H4 (cell line): ENCODE measurements at regions not wholly inside any gene's neighbourhood (a gene's known extent, or its start where the extent isn't known, plus 50 kb on each side); places are given as distances from the start of the nearest gene placed in this dataset.
"Not testable (repeated sequence)": the region's sequence is repeated elsewhere in the genome, so short reads cannot be mapped to it uniquely, and the experiment has no call there.

Source experiments
- DNase-seq: peaks from one replicate; pipeline ENCODE4 v3.0.0-alpha.2; 2015; ENCODE audit warnings: low spot score

GRCh38 chr2:41152318-41152717 lies 700.4 kb upstream of the SLC8A1 start:
- DNase-seq = no peak

DNA sequence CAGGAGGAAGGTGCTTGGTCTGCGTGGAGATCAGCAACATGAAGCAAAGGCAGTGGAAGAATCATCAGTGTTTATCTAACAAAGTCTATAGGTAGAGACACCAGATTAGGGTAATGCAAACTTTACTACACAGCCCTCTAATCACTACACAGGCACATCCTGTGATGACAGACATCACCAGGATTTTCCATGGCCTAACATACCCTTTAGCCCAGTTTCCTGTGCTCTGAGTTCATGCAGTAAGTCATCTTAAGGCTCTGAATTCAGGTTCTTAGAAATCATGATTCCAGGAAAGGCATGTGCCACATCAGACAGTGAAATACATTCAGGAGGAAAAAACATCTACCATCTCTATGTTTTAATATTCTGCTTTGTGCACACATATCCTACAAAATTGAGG lies 708.5 kb upstream of the SLC8A1 start:
- DNase-seq = peak; percentile 4

DNA sequence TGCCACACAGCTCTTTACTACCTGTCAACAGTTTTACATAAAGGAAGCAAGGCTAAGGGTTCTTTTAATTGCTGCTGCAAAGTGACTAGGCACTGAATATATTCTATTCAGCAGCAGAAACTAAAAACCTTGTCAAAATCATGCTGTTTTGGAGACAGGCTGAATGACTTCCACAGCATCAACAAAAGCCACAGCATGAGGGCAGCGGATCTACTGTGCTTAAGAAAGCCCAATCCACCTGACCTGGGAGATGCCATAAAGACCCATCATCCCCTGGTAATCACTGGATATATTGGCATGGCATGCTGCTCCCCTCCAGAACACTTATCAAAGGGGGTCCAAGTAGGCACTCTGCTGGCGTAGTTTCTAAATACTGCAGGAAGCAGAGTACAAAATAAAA lies 715.1 kb upstream of the SLC8A1 start:
- no peak for DNase-seq

DNA sequence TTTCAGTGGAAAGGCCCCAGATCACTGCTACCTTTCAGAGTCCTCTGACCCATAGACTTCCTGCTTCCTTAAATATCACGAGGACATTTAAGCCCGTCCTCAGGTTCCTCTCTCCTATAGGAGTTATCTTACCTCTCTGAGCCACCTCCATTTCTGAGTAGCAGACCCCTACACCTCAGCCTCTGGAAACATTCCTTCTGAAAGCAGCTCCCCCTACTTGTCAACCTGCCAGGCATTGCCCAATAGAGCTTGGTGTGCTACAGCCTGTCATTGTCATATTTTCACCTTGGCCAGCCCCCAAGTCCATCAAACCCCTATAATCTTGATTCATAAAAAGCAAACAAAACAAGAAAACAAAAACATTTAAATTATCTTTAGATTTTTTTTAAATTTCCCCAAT lies 717.9 kb upstream of the SLC8A1 start:
- DNase-seq = no peak

- no peak for DNase-seq
Measured at GRCh38 chr2:41170589-41170988, 718.7 kb upstream of the SLC8A1 start.

GRCh38 chr2:41180387-41180786 lies 728.5 kb upstream of the SLC8A1 start:
- no peak for DNase-seq

DNA sequence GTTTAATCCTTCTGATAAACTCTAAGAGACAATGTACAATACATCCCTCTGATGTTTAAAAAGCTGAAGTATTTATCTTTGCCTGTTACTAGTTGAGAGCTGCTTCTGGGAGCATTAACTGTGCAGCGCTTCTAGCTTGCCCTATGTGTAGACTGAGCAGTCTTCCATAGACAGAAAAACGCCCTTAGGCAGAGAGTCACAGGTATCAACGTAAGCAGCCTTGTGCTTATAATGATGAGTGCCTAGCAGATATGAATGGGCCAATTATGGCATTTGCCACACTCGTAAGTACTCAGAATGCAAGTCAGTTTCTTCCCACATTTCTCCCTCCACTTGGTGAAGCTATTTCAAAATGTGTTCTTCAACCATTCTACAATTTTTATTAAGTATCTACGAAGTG lies 731.1 kb upstream of the SLC8A1 start:
- no peak for DNase-seq

GRCh38 chr2:41187376-41188122 lies 735.7 kb upstream of the SLC8A1 start:
- DNase-seq = no peak

GRCh38 chr2:41194230-41194629 lies 742.3 kb upstream of the SLC8A1 start:
- DNase-seq = peak; percentile 69

DNA sequence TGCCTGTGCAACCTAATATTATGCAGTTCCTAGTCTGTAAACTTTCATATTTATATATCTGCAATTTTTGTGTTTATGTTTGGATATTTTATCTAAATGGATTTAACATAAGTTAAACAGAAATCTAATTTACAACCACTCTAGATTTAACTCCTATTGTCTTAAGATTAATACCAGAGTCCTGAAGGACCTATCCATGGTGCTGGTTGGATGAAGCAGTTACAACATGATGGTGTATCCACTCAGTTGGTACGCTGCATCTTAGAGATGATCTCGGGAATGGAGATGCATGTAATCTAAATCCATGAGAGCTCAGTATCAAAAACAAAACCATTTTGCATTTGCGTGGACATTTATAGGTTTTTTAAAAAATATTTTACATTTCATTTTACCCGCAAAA lies 745.9 kb upstream of the SLC8A1 start:
- no peak for DNase-seq

DNA sequence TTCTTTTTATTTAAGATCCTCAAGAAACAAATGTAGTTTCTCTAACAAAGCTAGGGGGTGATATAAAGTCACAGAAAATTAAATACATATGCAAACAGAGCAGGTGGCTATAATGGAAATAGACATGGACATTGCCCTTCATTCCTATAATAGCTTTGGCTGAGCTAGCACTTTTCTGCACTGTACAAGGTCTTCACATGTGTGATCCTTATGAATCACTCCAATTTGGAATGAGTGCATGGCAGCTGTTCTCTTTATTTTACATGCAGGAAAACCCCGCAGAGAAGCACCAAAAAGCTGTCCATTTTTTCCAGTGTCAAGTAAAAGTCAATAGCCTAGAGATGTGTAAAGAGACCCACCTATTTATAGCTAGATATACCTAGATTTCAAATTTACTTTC lies 747.4 kb upstream of the SLC8A1 start:
- DNase-seq = no peak

DNA sequence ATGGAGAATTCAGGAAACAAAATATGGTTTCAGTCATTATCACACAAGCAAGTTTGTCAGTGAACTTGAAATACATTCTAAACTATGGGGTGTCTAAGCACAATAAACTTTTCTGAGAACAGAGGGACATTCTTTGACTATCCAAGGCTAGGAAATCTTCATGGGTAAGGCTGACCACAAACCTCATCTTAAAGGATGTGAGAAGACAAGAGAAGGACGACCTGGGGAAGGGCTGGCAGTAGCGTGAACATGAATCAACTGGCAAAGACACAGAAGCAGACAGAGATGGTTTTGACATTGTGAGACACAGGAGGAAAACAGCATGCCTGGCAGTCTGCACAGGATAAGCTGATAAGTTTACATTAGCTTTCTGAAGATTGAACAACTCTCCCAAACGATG lies 752.4 kb upstream of the SLC8A1 start:
- no peak for DNase-seq

- DNase-seq = no peak
Measured at GRCh38 chr2:41206004-41206403, 754.1 kb upstream of the SLC8A1 start.

DNA sequence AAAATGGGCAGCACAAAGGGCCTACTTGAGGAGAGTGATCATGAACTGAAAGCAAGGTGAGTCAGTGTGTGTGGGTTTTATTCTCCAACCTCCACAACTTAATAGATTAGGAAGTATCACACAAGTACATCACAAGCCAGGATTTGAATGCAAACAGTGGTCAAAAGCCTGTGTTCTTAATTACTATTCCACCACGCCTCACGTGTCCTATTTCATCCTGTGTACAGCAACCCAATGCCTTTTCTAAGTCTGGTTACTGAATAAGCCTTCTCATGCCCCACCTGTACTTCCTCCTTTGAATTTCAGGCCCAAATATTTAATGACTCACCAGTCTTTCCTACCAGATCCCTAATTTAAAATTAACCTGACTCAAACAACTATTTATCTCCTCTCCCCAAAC lies 755.7 kb upstream of the SLC8A1 start:
- DNase-seq = no peak

GRCh38 chr2:41210030-41210429 lies 758.1 kb upstream of the SLC8A1 start:
- not testable (repeated sequence) for DNase-seq

DNA sequence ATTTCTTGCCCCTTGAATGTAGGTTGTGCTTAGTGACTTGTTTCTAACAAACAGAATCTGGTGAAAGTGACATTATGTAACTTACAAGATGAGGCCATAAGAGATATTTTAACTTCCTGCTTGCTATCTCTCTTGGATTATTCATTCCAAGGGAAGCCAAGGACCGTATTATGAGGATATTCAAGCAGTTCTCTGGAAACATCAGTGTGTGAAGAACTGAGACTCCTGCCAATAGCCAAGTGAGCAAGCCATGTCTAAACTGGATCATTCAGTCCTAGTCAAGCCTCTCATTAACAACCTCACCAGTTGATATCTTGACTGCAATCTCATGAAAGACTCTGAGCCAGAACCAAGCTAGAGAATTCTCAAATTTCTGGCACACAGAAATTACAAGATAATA lies 765.1 kb upstream of the SLC8A1 start:
- DNase-seq = no peak

- no peak for DNase-seq
Measured at GRCh38 chr2:41222593-41222992, 770.7 kb upstream of the SLC8A1 start.

DNA sequence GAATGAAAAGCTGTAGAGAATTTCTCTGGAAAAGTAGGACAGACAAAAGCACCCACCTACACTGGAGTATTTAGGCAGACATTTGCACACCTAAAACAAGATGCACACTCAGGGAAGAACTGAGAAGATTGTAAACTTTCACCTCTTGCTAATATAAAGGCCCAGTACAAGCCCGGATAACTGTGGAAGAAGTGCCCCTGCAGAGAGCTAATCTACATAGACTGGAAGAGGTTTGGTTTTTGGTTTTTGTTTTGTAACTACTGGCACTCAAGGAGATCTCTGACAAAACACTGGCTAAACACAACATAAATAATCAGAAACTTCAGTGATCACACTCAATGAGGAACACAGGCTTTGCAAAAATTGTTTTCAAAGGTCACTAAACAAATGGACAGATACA lies 782.2 kb upstream of the SLC8A1 start:
- no peak for DNase-seq

DNA sequence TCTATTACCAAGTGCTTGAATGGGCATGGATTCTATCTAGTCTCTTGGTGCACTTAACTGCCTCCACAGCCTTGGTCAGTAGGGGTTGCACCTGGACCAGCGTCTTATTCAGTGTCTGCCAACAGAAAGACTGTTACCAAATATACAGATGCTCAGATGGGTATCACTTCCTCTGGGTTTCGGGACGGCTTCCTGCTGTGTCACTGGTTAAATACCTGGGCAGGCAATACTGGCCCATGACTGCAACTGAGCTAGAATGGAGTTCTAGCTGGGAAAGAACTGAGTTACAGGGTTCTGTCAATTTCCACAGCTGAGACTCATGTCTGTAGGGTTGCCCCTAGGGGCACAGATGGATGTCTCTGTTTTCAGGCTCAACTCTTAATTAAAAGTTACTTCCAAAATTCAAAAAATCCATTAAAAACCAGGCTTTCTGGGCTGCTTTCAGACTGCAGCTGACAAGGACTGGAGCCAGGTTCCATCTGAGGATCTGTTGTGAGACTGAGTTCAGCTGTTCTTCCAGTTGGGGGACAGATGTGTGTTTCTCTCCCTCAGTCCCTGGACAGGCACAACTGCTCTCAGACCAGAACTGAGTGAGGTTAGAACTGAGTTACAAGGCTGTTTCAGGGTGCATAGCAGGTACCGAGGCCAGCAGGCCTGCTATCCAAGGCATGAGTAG lies 789.6 kb upstream of the SLC8A1 start:
- DNase-seq = peak; percentile 2

- DNase-seq = no peak
Measured at GRCh38 chr2:41242001-41242331, 790.1 kb upstream of the SLC8A1 start.

DNA sequence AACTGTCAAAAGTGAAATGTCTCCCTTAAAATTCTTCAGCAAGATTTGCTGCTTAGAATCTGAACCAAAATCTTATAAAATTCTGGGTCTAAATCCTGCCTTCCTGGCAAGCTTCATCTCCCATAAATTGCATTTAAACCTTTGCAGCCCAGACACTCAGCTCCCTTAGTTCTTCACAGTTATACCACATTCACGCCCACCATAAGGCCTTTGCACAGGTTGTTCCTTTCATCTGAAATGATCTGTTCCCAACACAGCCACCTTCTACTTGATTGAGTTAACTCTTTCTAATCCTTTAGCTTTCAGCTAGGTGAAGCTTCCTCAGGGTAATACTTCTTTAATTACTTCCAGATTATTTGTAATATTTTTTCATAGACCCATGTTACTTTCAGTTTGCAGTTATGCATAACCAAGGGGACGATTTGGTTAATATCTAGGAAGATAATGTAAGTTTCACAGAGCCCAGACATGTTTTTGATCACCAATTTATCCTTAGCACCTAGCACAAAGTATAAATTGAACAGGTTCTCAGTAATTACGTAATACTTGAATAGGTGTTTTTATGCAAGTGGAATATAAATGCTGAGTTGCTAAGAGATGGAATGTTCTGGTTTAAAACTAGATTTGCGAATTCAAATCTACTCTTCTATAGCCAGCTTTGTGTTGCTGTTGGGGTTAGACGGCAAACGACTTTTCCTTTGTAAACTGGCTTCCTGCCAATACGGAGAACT lies 779.7 kb upstream of the PKDCC start:
- DNase-seq = no peak

DNA sequence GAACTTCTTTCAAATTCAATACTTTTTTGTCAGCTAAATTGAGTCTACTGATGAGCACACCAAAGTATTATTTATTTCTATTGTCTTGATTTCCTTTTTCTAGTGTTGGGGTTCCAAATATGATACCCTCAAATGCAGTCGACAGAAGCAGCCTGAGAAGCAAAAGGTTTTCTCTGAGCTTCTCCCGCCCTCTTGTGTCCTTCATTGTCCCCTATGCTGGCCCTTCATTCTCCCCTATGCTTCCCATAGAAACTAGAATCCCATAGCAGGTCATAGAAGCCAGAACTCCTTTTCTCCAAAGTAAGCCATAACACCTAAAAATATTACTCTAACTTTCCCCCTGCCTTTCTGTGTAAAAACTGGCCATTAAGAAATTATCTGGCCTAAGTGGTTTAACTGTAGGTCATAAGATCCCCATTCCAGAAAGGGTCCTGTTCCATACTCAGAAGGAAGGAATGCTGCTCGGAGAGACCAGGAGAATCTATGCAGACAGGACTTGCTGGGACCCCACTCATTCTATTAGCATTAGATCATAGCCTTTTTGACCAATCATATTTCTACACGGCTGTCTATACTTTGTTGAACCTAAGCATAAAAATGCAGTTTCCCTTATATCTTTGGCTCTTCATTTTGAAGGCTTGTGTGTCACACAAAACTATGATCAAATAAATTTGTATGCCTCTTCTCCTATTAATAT lies 764.6 kb upstream of the PKDCC start:
- no peak for DNase-seq

- no peak for DNase-seq
Measured at GRCh38 chr2:41293491-41293890, 754.3 kb upstream of the PKDCC start.
